H1 (cell line): ENCODE measurements at regions not wholly inside any gene's neighbourhood (a gene's known extent, or its start where the extent isn't known, plus 50 kb on each side); places are given as distances from the start of the nearest gene placed in this dataset.

Experiments used
- CTCF ChIA-PET: fragments of 300-600 bp; sonication (Branson Sonifier 250); formaldehyde crosslinking; loops from one replicate; lab custom pipeline; 2021; ENCODE audit not compliant: partially characterized antibody; lab: Charles Lee
- POLR2A ChIA-PET: fragments of 300-600 bp; sonication (Branson Sonifier 250); formaldehyde crosslinking; loops from one replicate; lab custom pipeline; 2021; ENCODE audit warnings: inconsistent platforms; ENCODE audit not compliant: partially characterized antibody; lab: Charles Lee
- DNase-seq, 2 experiments: peaks; one replicate each; pipeline versions ENCODE4 v3.0.0 to v3.0.0-alpha.2; 2010 to 2022; ENCODE audit warnings: low spot score in 2 of 2, low read depth in 1 of 2, mixed read lengths in 1 of 2
- FAIRE-seq: peaks from 2 replicates; lab custom pipeline; 2011; peaks lifted over from hg19 to GRCh38; lab: Jason Lieb, UNC
- H2AFZ ChIP-seq: 2 replicates; pipeline ENCODE4 v1.8.1; 2012; ENCODE audit warnings: low read length, inconsistent platforms
- H2AK5ac ChIP-seq: 2 replicates; pipeline ENCODE4 v1.6.1; 2013; ENCODE audit warnings: low read depth, low read length
- H2BK120ac ChIP-seq: replicated peaks from 2 replicates; pipeline ENCODE3; 2013; ENCODE audit warnings: low read depth, low read length, inconsistent platforms
- H2BK12ac ChIP-seq: 2 replicates; pipeline ENCODE4 v1.6.1; 2013; ENCODE audit warnings: low read depth, low read length
- H2BK15ac ChIP-seq: 2 replicates; pipeline ENCODE4 v1.6.1; 2013; ENCODE audit warnings: low read length
- H2BK20ac ChIP-seq: 2 replicates; pipeline ENCODE4 v1.6.1; 2013; ENCODE audit warnings: low read length
- H2BK5ac ChIP-seq: 2 replicates; pipeline ENCODE4 v1.6.1; 2013; ENCODE audit warnings: low read depth, low read length
- H3K14ac ChIP-seq: 2 replicates; pipeline ENCODE4 v1.6.1; 2013; ENCODE audit warnings: inconsistent platforms; ENCODE audit not compliant: insufficient read length
- H3K18ac ChIP-seq: 2 replicates; pipeline ENCODE4 v1.6.1; 2013; ENCODE audit warnings: low read length; ENCODE audit errors: extremely low read depth
- H3K23ac ChIP-seq: 2 replicates; pipeline ENCODE4 v1.6.1; 2013; ENCODE audit warnings: inconsistent platforms; ENCODE audit not compliant: insufficient read length
- H3K23me2 ChIP-seq: 2 replicates; pipeline ENCODE4 v1.6.1; 2013; ENCODE audit warnings: low read depth, low read length
- H3K27ac ChIP-seq: 2 replicates; pipeline ENCODE4 v1.6.1; 2011; ENCODE audit warnings: low read depth, low read length, inconsistent platforms
- H3K27me3 ChIP-seq, 4 experiments: replicated peaks in 1 of 4; 1 replicate in 1 of 4; 2 replicates in 3 of 4; pipeline versions ENCODE4 v1.6.1 to v1.8.1; 2011 to 2013; ENCODE audit warnings: low read length in 3 of 4, mild to moderate bottlenecking in 3 of 4, inconsistent platforms in 2 of 4, mixed read lengths in 2 of 4, moderate library complexity in 1 of 4; ENCODE audit not compliant: control insufficient read depth in 3 of 4, insufficient read depth in 3 of 4; ENCODE audit errors: extremely low read depth in 1 of 4
- H3K36me3 ChIP-seq, 4 experiments: 2 replicates each; pipeline versions ENCODE4 v1.6.1 to v1.8.1; 2011 to 2013; ENCODE audit warnings: mild to moderate bottlenecking in 4 of 4, low read length in 3 of 4, moderate library complexity in 2 of 4, control low read depth in 1 of 4, inconsistent platforms in 1 of 4; ENCODE audit not compliant: insufficient read depth in 4 of 4, control insufficient read depth in 2 of 4
- H3K4ac ChIP-seq: replicated peaks from 2 replicates; pipeline ENCODE3; 2013; ENCODE audit warnings: low read length, low read depth, mixed read lengths, inconsistent platforms; ENCODE audit not compliant: insufficient read length
- H3K4me1 ChIP-seq, 4 experiments: replicated peaks in 1 of 4; 1 replicate in 1 of 4; 2 replicates in 3 of 4; pipeline versions ENCODE4 v1.6.1 to v1.8.1; 2011 to 2013; ENCODE audit warnings: low read length in 3 of 4, inconsistent platforms in 2 of 4, mixed read lengths in 1 of 4; ENCODE audit not compliant: insufficient read depth in 4 of 4, control insufficient read depth in 3 of 4
- H3K4me2 ChIP-seq, 2 experiments: 2 replicates each; pipeline versions ENCODE4 v1.6.1 to v1.8.1; 2011 to 2013; ENCODE audit warnings: low read depth in 2 of 2, low read length in 2 of 2, control low read depth in 1 of 2, inconsistent platforms in 1 of 2, mild to moderate bottlenecking in 1 of 2; ENCODE audit not compliant: insufficient read depth in 1 of 2
- H3K4me3 ChIP-seq, 4 experiments: fragments of 200-600, 300-600 bp in 1 of 4; sonication (generic), shearing (Covaris generic), sonication (Bioruptor Twin) in 1 of 4; 2 replicates each; pipeline versions ENCODE4 v1.5.1 to v1.8.1; 2011 to 2016; ENCODE audit warnings: low read length in 4 of 4, low read depth in 3 of 4, control low read depth in 2 of 4, inconsistent platforms in 2 of 4, mild to moderate bottlenecking in 2 of 4, mixed read lengths in 1 of 4, moderate library complexity in 1 of 4; ENCODE audit not compliant: insufficient read depth in 2 of 4; ENCODE audit errors: extremely low read depth in 1 of 4
- H3K56ac ChIP-seq: replicated peaks from 2 replicates; pipeline ENCODE3; 2013; ENCODE audit warnings: low read depth, mild to moderate bottlenecking, mixed read lengths, low read length, inconsistent platforms; ENCODE audit not compliant: insufficient read length
- H3K79me1 ChIP-seq: 2 replicates; pipeline ENCODE4 v1.6.1; 2013; ENCODE audit warnings: low read depth, low read length, control low read depth
- H3K79me2 ChIP-seq, 2 experiments: 2 replicates each; pipeline versions ENCODE4 v1.6.1 to v1.8.1; 2012 to 2013; ENCODE audit warnings: low read length in 2 of 2, mild to moderate bottlenecking in 2 of 2, inconsistent platforms in 1 of 2; ENCODE audit not compliant: insufficient read depth in 2 of 2, control insufficient read depth in 1 of 2
- H3K9ac ChIP-seq, 4 experiments: replicated peaks in 1 of 4; 1 replicate in 1 of 4; 2 replicates in 3 of 4; pipeline versions ENCODE4 v1.6.1 to v1.8.1; 2011 to 2013; ENCODE audit warnings: low read depth in 3 of 4, low read length in 3 of 4, control low read depth in 2 of 4, mild to moderate bottlenecking in 2 of 4, moderate library complexity in 2 of 4, inconsistent platforms in 1 of 4; ENCODE audit errors: extremely low read depth in 1 of 4
- H3K9me3 ChIP-seq, 2 experiments: 2 replicates each; pipeline versions ENCODE4 v1.6.1 to v1.8.1; 2012 to 2013; ENCODE audit warnings: mild to moderate bottlenecking in 2 of 2, moderate library complexity in 2 of 2, control low read depth in 1 of 2, inconsistent platforms in 1 of 2, low read depth in 1 of 2, low read length in 1 of 2, mixed read lengths in 1 of 2; ENCODE audit not compliant: insufficient read depth in 2 of 2
- H4K20me1 ChIP-seq, 2 experiments: replicated peaks in 1 of 2; 2 replicates each; pipeline versions ENCODE3 to v1.8.1; 2011 to 2013; ENCODE audit warnings: inconsistent platforms in 2 of 2, low read length in 2 of 2, mild to moderate bottlenecking in 1 of 2; ENCODE audit not compliant: insufficient read depth in 2 of 2, control insufficient read depth in 1 of 2
- H4K5ac ChIP-seq: 2 replicates; pipeline ENCODE4 v1.6.1; 2013; ENCODE audit warnings: low read length, low read depth, mixed read lengths, inconsistent platforms; ENCODE audit not compliant: insufficient read length
- H4K8ac ChIP-seq: 2 replicates; pipeline ENCODE4 v1.8.0; 2013; ENCODE audit warnings: mild to moderate bottlenecking, moderate library complexity, low read length, inconsistent platforms; ENCODE audit not compliant: insufficient read depth; ENCODE audit errors: extremely low read depth
- H4K91ac ChIP-seq: replicated peaks from 2 replicates; pipeline ENCODE3; 2013; ENCODE audit warnings: low read length, mixed read lengths, inconsistent platforms; ENCODE audit not compliant: insufficient read length
- ASH2L ChIP-seq: fragments of 200-600, 300-600 bp; sonication (generic); IDR thresholded peaks from one replicate; pipeline ENCODE4 v1.7.1; 2017; ENCODE audit warnings: low read length
- WGBS, 2 experiments: shearing (Covaris generic) in 1 of 2; methylation state at CpG; one replicate each; pipeline versions ENCODE4 v1.1.6 to v1.1.7; 2013 to 2015; ENCODE audit warnings: low lambda C conversion rate in 2 of 2, mixed read lengths in 2 of 2, inconsistent platforms in 1 of 2, low coverage in 1 of 2, missing lambda C conversion rate in 1 of 2; ENCODE audit not compliant: insufficient replicate concordance in 2 of 2, insufficient coverage in 1 of 2, insufficient read length in 1 of 2; ENCODE audit errors: extremely low coverage in 1 of 2, missing lambda C conversion rate in 1 of 2; 5-methylcytosine and 5-hydroxymethylcytosine counted together

- H4K5ac ChIP-seq, result no peak overlapping the region
- H3K4ac ChIP-seq, result no peak overlapping the region
- no peaks in the 10 kb centered on the region for H3K79me2 ChIP-seq
- ChIA-PET CTCF (no interaction called here), POLR2A (no interaction called here)
- no peak overlapping the region for H3K23ac ChIP-seq
- H3K9ac ChIP-seq, result no peak overlapping the region
- H2BK20ac ChIP-seq, result no peak overlapping the region
- no peak overlapping the region for H2BK120ac ChIP-seq
- H2BK5ac ChIP-seq, result no peak overlapping the region
- H4K20me1 ChIP-seq, result no peaks in the 10 kb centered on the region
- no peak for TF ChIP-seq ASH2L
- H3K27ac ChIP-seq, result no peak overlapping the region
- H3K4me2 ChIP-seq, result no peak overlapping the region
- no peak overlapping the region for H4K8ac ChIP-seq
- no peak overlapping the region for H3K14ac ChIP-seq
- H3K36me3 ChIP-seq, result no peaks in the 10 kb centered on the region
- H3K18ac ChIP-seq, result no peak overlapping the region
- no peaks in the 10 kb centered on the region for H3K79me1 ChIP-seq
- no peak for FAIRE-seq
- H3K23me2 ChIP-seq, result no peaks in the 10 kb centered on the region
- WGBS, 2 experiments, result 96% methylated on average over 1 of the region's 1 CpG; no CpG with 5 or more reads in 1 of the 2 experiments
- H3K4me3 ChIP-seq, result no peak overlapping the region
- no peak overlapping the region for H4K91ac ChIP-seq
- no peaks in the 10 kb centered on the region for H3K9me3 ChIP-seq
- no peaks in the 10 kb centered on the region for H3K27me3 ChIP-seq
- H2AFZ ChIP-seq, result no peak overlapping the region
- H3K4me1 ChIP-seq, result no peaks in the 10 kb centered on the region
- DNase-seq, result no peak
- H2BK12ac ChIP-seq, result no peak overlapping the region
- H2BK15ac ChIP-seq, result no peak overlapping the region
- H2AK5ac ChIP-seq, result no peak overlapping the region
- no peak overlapping the region for H3K56ac ChIP-seq
Observed at GRCh38 chr2:22442051-22442450, 942.9 kb upstream of the KLHL29 start.
